ENCODE measurements at regions not wholly inside any gene's neighbourhood (a gene's known extent, or its start where the extent isn't known, plus 50 kb on each side); places are given as distances from the start of the nearest gene placed in this dataset.
"Not testable (repeated sequence)": the region's sequence is repeated elsewhere in the genome, so short reads cannot be mapped to it uniquely, and the experiment has no call there.

GRCh38 chr5:152456815-152457443 is 51.9 kb upstream of the NMUR2 start:
- no peak for DNase-seq

- DNase-seq: no peak
Observed at GRCh38 chr5:152462021-152462721, 57.1 kb upstream of the NMUR2 start.

- no peak for DNase-seq
Observed at GRCh38 chr5:152464048-152464447, 59.0 kb upstream of the NMUR2 start.

GRCh38 chr5:152465140-152465539 is 60.1 kb upstream of the NMUR2 start:
- no peak for DNase-seq

GRCh38 chr5:152466085-152466745 is 61.1 kb upstream of the NMUR2 start:
- no peak for DNase-seq

GRCh38 chr5:152470167-152470566 is 65.1 kb upstream of the NMUR2 start:
- no peak for DNase-seq

GRCh38 chr5:152472083-152472482 is 67.0 kb upstream of the NMUR2 start:
- DNase-seq: no peak

GRCh38 chr5:152474961-152475360 is 69.9 kb upstream of the NMUR2 start:
- no peak for DNase-seq

GRCh38 chr5:152477536-152477935 is 72.5 kb upstream of the NMUR2 start:
- DNase-seq: no peak

- not testable (repeated sequence) for DNase-seq
Observed at GRCh38 chr5:152479866-152480265, 74.8 kb upstream of the NMUR2 start.

GRCh38 chr5:152480677-152481076 is 75.6 kb upstream of the NMUR2 start:
- not testable (repeated sequence) for DNase-seq

GRCh38 chr5:152487130-152487529 is 82.1 kb upstream of the NMUR2 start:
- DNase-seq: no peak

GRCh38 chr5:152488869-152489268 is 83.8 kb upstream of the NMUR2 start:
- no peak for DNase-seq

GRCh38 chr5:152499814-152500535 is 94.9 kb upstream of the NMUR2 start:
- DNase-seq: no peak

- DNase-seq: no peak
Observed at GRCh38 chr5:152501294-152501693, 96.2 kb upstream of the NMUR2 start.

- no peak for DNase-seq
Observed at GRCh38 chr5:152503206-152503605, 98.1 kb upstream of the NMUR2 start.

GRCh38 chr5:152505442-152506042 is 100.5 kb upstream of the NMUR2 start:
- DNase-seq: peak; percentile 57

GRCh38 chr5:152511120-152511519 is 106.0 kb upstream of the NMUR2 start:
- no peak for DNase-seq

GRCh38 chr5:152511531-152512132 is 106.6 kb upstream of the NMUR2 start:
- DNase-seq: no peak

- peak; percentile 28 for DNase-seq
Observed at GRCh38 chr5:152514827-152515397, 109.8 kb upstream of the NMUR2 start.

- no peak for DNase-seq
Observed at GRCh38 chr5:152523964-152524363, 118.9 kb upstream of the NMUR2 start.

- no peak for DNase-seq
Observed at GRCh38 chr5:152527358-152528052, 122.4 kb upstream of the NMUR2 start.

Data from hematopoietic multipotent progenitor cell treated with erythropoietin and hydrocortisone succinate and interleukin-3 and kit ligand, for 8 days (in vitro differentiated cells).